GM12878 (cell line): ENCODE measurements at regions not wholly inside any gene's neighbourhood (a gene's known extent, or its start where the extent isn't known, plus 50 kb on each side); places are given as distances from the start of the nearest gene placed in this dataset.
A peak's percentile ranks its signal among the peaks of the same experiment; 100 is the strongest.

Experiments used
- BACH1 ChIP-seq: fragments of 450-650 bp; IDR thresholded peaks from 2 replicates; pipeline ENCODE4 v1.6.1; 2017; ENCODE audit warnings: mild to moderate bottlenecking, borderline replicate concordance
- CBX5 ChIP-seq: sonication (generic); IDR thresholded peaks from 2 replicates; pipeline ENCODE4 v1.6.1; 2016; ENCODE audit warnings: low read depth, moderate library complexity, mild to moderate bottlenecking, inconsistent platforms
- FOS ChIP-seq: IDR thresholded peaks from 3 replicates; pipeline ENCODE4 v1.6.1; 2011; ENCODE audit warnings: borderline replicate concordance; ENCODE audit not compliant: insufficient read length; ENCODE audit errors: extremely low read depth
- FOXM1 ChIP-seq: IDR thresholded peaks from 2 replicates; pipeline ENCODE4 v1.6.1; 2012; ENCODE audit warnings: low read depth, mild to moderate bottlenecking, inconsistent platforms, low read length, moderate library complexity
- HDAC2 ChIP-seq: fragments of 200-600 bp; sonication (generic); IDR thresholded peaks from 2 replicates; pipeline ENCODE4 v1.6.1; 2017
- IKZF1 ChIP-seq: fragments of 450-650 bp; conservative IDR thresholded peaks from 2 replicates; pipeline ENCODE4 v1.6.1; 2017; ENCODE audit warnings: antibody characterized with exemption, mild to moderate bottlenecking
- IRF4 ChIP-seq: IDR thresholded peaks from 2 replicates; pipeline ENCODE4 v1.6.1; 2011; ENCODE audit warnings: low read depth, low read length
- JUND ChIP-seq: IDR thresholded peaks from 2 replicates; pipeline ENCODE4 v1.6.1; 2012; ENCODE audit warnings: low read depth, mild to moderate bottlenecking, low read length, improper control_type of control experiment, moderate library complexity
- MEF2B ChIP-seq: fragments of 450-650 bp; IDR thresholded peaks from 2 replicates; pipeline ENCODE4 v1.6.1; 2018; ENCODE audit warnings: mild to moderate bottlenecking, moderate library complexity; ENCODE audit not compliant: partially characterized antibody, poor library complexity, severe bottlenecking
- MTA3 ChIP-seq: IDR thresholded peaks from 2 replicates; pipeline ENCODE4 v1.6.1; 2012; ENCODE audit warnings: low read length, inconsistent platforms, borderline replicate concordance
- MYC ChIP-seq: IDR thresholded peaks from 2 replicates; pipeline ENCODE4 v1.6.1; 2011; ENCODE audit warnings: mild to moderate bottlenecking, low read length, moderate library complexity, inconsistent platforms; ENCODE audit not compliant: insufficient read depth, insufficient replicate concordance, insufficient read length, severe bottlenecking
- NFXL1 ChIP-seq: fragments of 450-650 bp; IDR thresholded peaks from 2 replicates; pipeline ENCODE4 v1.6.1; 2017; ENCODE audit warnings: antibody characterized with exemption, mild to moderate bottlenecking, borderline replicate concordance
- RUNX3 ChIP-seq: IDR thresholded peaks from 2 replicates; pipeline ENCODE4 v1.6.1; 2012; ENCODE audit warnings: low read length, inconsistent platforms
- SMARCA5 ChIP-seq: fragments of 450-650 bp; IDR thresholded peaks from 2 replicates; pipeline ENCODE4 v1.6.1; 2017; ENCODE audit warnings: mild to moderate bottlenecking
- SPI1 ChIP-seq: IDR thresholded peaks from 2 replicates; pipeline ENCODE4 v1.6.1; 2011; ENCODE audit warnings: low read depth, mild to moderate bottlenecking, low read length, moderate library complexity, borderline replicate concordance; ENCODE audit not compliant: insufficient read depth
- STAT3 ChIP-seq: IDR thresholded peaks from 2 replicates; pipeline ENCODE4 v1.6.1; 2011; ENCODE audit warnings: low read depth, low read length, improper control_type of control experiment
- YBX1 ChIP-seq: fragments of 450-650 bp; IDR thresholded peaks from 2 replicates; pipeline ENCODE4 v1.6.1; 2016; ENCODE audit warnings: antibody characterized with exemption
- TF ChIP-seq, protein P1 (sequence below): IDR thresholded peaks from 2 replicates; pipeline ENCODE4 v1.6.1; 2011; ENCODE audit warnings: borderline replicate concordance, low read depth, mild to moderate bottlenecking, moderate library complexity, mixed read lengths, low read length; ENCODE audit not compliant: insufficient read depth; ENCODE audit errors: extremely low read length
- TF ChIP-seq, protein P2 (sequence below): fragments of 450-650 bp; IDR thresholded peaks from 2 replicates; pipeline ENCODE4 v1.6.1; 2017; ENCODE audit warnings: antibody characterized with exemption, mild to moderate bottlenecking, moderate library complexity
- TF ChIP-seq, protein P3 (sequence below): fragments of 450-650 bp; IDR thresholded peaks from 2 replicates; pipeline ENCODE4 v1.6.1; 2016; ENCODE audit warnings: mild to moderate bottlenecking
- TF ChIP-seq, protein P4 (sequence below): IDR thresholded peaks from 2 replicates; pipeline ENCODE4 v1.6.1; 2011; ENCODE audit warnings: borderline replicate concordance, low read depth, mild to moderate bottlenecking, moderate library complexity, low read length; ENCODE audit not compliant: insufficient read depth, poor library complexity, severe bottlenecking
- TF ChIP-seq, protein P5 (sequence below): IDR thresholded peaks from 2 replicates; pipeline ENCODE4 v1.6.1; 2011; ENCODE audit warnings: low read depth, low read length, improper control_type of control experiment, borderline replicate concordance
- TF ChIP-seq, protein P6 (sequence below): fragments of 450-650 bp; IDR thresholded peaks from 2 replicates; pipeline ENCODE4 v1.6.1; 2017; ENCODE audit warnings: borderline replicate concordance

DNA sequence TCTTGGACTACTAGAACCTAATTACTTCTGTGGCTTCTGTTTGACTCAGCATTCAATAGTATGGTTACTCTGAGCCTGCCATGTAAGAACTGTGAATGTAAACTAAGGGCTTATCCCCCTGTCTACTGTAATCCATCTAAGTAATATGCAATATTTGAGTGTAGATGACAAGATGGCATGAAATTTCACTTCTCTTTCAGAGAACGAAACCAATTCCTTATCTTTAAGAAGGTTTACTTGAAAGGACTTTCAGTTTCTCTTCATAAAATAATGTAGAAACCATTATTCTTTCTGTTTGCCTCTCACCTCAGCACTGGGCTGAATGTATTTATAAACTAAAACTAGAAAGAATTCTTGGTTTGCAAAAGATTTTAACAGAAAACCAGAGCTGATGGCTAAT is 60.4 kb upstream of the ARID2 start (continued):
- TF ChIP-seq, protein P1, sequence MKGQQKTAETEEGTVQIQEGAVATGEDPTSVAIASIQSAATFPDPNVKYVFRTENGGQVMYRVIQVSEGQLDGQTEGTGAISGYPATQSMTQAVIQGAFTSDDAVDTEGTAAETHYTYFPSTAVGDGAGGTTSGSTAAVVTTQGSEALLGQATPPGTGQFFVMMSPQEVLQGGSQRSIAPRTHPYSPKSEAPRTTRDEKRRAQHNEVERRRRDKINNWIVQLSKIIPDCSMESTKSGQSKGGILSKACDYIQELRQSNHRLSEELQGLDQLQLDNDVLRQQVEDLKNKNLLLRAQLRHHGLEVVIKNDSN, result no peak
- no peak for TF ChIP-seq JUND
- peak; percentile 51; the same call in 1 of the 2 replicates for TF ChIP-seq RUNX3
- TF ChIP-seq, protein P2, sequence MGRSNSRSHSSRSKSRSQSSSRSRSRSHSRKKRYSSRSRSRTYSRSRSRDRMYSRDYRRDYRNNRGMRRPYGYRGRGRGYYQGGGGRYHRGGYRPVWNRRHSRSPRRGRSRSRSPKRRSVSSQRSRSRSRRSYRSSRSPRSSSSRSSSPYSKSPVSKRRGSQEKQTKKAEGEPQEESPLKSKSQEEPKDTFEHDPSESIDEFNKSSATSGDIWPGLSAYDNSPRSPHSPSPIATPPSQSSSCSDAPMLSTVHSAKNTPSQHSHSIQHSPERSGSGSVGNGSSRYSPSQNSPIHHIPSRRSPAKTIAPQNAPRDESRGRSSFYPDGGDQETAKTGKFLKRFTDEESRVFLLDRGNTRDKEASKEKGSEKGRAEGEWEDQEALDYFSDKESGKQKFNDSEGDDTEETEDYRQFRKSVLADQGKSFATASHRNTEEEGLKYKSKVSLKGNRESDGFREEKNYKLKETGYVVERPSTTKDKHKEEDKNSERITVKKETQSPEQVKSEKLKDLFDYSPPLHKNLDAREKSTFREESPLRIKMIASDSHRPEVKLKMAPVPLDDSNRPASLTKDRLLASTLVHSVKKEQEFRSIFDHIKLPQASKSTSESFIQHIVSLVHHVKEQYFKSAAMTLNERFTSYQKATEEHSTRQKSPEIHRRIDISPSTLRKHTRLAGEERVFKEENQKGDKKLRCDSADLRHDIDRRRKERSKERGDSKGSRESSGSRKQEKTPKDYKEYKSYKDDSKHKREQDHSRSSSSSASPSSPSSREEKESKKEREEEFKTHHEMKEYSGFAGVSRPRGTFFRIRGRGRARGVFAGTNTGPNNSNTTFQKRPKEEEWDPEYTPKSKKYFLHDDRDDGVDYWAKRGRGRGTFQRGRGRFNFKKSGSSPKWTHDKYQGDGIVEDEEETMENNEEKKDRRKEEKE, result no peak
- TF ChIP-seq, protein P3, sequence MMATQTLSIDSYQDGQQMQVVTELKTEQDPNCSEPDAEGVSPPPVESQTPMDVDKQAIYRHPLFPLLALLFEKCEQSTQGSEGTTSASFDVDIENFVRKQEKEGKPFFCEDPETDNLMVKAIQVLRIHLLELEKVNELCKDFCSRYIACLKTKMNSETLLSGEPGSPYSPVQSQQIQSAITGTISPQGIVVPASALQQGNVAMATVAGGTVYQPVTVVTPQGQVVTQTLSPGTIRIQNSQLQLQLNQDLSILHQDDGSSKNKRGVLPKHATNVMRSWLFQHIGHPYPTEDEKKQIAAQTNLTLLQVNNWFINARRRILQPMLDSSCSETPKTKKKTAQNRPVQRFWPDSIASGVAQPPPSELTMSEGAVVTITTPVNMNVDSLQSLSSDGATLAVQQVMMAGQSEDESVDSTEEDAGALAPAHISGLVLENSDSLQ, result peak; percentile 25; the same call in 1 of the 2 replicates
- no peak for TF ChIP-seq MEF2B
- TF ChIP-seq FOXM1, result no peak
- TF ChIP-seq, protein P4, sequence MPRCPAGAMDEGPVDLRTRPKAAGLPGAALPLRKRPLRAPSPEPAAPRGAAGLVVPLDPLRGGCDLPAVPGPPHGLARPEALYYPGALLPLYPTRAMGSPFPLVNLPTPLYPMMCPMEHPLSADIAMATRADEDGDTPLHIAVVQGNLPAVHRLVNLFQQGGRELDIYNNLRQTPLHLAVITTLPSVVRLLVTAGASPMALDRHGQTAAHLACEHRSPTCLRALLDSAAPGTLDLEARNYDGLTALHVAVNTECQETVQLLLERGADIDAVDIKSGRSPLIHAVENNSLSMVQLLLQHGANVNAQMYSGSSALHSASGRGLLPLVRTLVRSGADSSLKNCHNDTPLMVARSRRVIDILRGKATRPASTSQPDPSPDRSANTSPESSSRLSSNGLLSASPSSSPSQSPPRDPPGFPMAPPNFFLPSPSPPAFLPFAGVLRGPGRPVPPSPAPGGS, result no peak
- no peak for TF ChIP-seq STAT3
- no peak for TF ChIP-seq YBX1
- no peak for TF ChIP-seq SMARCA5
- TF ChIP-seq MYC, result no peak
- peak; percentile 45; the same call in 1 of the 2 replicates for TF ChIP-seq SPI1
- TF ChIP-seq BACH1, result 0 out of 2 replicates have a peak, but pooled peaks have one; percentile 27
- no peak for TF ChIP-seq NFXL1
- TF ChIP-seq, protein P5, sequence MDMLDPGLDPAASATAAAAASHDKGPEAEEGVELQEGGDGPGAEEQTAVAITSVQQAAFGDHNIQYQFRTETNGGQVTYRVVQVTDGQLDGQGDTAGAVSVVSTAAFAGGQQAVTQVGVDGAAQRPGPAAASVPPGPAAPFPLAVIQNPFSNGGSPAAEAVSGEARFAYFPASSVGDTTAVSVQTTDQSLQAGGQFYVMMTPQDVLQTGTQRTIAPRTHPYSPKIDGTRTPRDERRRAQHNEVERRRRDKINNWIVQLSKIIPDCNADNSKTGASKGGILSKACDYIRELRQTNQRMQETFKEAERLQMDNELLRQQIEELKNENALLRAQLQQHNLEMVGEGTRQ, result no peak
- TF ChIP-seq HDAC2, result no peak
- TF ChIP-seq MTA3, result peak; percentile 56; the same call in 1 of the 2 replicates
- TF ChIP-seq IRF4, result 0 out of 2 replicates have a peak, but pooled peaks have one; percentile 33
- TF ChIP-seq CBX5, result no peak
- TF ChIP-seq IKZF1, result peak; percentile 40; the same call in 1 of the 2 replicates
- TF ChIP-seq, protein P6, sequence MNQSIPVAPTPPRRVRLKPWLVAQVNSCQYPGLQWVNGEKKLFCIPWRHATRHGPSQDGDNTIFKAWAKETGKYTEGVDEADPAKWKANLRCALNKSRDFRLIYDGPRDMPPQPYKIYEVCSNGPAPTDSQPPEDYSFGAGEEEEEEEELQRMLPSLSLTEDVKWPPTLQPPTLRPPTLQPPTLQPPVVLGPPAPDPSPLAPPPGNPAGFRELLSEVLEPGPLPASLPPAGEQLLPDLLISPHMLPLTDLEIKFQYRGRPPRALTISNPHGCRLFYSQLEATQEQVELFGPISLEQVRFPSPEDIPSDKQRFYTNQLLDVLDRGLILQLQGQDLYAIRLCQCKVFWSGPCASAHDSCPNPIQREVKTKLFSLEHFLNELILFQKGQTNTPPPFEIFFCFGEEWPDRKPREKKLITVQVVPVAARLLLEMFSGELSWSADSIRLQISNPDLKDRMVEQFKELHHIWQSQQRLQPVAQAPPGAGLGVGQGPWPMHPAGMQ, result no peak
- TF ChIP-seq FOS, result no peak
